OCI-LY3 (cell line): ENCODE measurements at regions not wholly inside any gene's neighbourhood (a gene's known extent, or its start where the extent isn't known, plus 50 kb on each side); places are given as distances from the start of the nearest gene placed in this dataset.

Experiments
- EZH2phosphoT487 ChIP-seq: fragments of 200-600 bp; shearing (Covaris generic); IDR thresholded peaks from 2 replicates; pipeline ENCODE4 v1.6.1; 2018; ENCODE audit warnings: antibody characterized with exemption, mixed run types, low read depth
- TF ChIP-seq, protein P1 (sequence below): fragments of 200-600, 300-600 bp; sonication (generic); IDR thresholded peaks from 2 replicates; pipeline ENCODE4 v1.5.1; 2014; ENCODE audit warnings: antibody characterized with exemption, low read length, low read depth

DNA sequence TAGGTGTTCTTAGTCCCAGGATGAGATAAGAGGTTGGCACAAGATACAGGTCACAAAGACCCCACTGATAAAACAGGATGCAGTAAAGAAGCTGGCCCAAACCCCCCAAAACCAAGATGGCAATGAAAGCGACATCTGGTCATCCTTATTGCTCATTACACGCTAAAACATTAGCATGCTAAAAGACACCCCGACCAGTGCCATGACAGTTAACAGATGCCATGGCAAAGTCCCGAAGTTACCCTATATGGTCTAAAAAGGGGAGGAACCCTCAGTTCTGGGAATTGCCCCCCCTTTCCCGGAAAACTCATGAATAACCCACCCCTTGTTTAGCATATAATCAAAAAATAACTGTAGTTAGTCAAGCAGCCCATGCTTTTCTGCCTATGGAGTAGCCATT is 251.1 kb downstream of the SLC4A3 start:
- TF ChIP-seq, protein P1, sequence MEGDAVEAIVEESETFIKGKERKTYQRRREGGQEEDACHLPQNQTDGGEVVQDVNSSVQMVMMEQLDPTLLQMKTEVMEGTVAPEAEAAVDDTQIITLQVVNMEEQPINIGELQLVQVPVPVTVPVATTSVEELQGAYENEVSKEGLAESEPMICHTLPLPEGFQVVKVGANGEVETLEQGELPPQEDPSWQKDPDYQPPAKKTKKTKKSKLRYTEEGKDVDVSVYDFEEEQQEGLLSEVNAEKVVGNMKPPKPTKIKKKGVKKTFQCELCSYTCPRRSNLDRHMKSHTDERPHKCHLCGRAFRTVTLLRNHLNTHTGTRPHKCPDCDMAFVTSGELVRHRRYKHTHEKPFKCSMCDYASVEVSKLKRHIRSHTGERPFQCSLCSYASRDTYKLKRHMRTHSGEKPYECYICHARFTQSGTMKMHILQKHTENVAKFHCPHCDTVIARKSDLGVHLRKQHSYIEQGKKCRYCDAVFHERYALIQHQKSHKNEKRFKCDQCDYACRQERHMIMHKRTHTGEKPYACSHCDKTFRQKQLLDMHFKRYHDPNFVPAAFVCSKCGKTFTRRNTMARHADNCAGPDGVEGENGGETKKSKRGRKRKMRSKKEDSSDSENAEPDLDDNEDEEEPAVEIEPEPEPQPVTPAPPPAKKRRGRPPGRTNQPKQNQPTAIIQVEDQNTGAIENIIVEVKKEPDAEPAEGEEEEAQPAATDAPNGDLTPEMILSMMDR = no peak
- no peak for TF ChIP-seq EZH2phosphoT487
